ENCODE measurements at regions not wholly inside any gene's neighbourhood (a gene's known extent, or its start where the extent isn't known, plus 50 kb on each side); places are given as distances from the start of the nearest gene placed in this dataset.

DNA sequence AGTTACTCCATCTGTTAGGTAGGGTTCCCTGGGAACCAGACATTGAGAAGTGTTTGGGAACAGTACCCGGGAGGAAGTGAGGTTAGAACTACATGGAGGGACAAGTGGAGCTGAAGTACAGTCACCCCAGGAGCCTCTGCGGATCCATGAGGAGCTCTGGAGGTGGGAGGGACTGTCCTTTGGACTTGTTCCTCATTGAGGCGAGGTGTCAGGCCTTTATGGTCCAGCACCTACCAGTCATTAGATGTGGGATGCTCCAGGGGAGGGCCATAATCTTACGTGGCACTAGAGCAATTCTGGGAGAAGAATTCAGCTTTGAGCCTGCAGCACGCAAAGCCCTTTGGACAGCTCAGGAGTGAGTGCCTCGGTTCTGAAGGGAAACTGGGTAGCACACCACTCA, 142.8 kb downstream of the DACT1 start:
- Mint-ChIP-seq H3K4me1 (ENCODE audit: low read depth) (no peaks in the 10 kb centered on the region), H3K9me3 (no peaks in the 10 kb centered on the region), H3K36me3 (no peaks in the 10 kb centered on the region), H3K4me3 (no peak overlapping the region), H3K27me3 (no peaks in the 10 kb centered on the region), H3K27ac (no peak overlapping the region)
- ChIA-PET POLR2A (no interaction called here), CTCF (no interaction called here)
- DNase-seq: no peak
- intact Hi-C loops (cut with micrococcal nuclease): no loop called here

DNA sequence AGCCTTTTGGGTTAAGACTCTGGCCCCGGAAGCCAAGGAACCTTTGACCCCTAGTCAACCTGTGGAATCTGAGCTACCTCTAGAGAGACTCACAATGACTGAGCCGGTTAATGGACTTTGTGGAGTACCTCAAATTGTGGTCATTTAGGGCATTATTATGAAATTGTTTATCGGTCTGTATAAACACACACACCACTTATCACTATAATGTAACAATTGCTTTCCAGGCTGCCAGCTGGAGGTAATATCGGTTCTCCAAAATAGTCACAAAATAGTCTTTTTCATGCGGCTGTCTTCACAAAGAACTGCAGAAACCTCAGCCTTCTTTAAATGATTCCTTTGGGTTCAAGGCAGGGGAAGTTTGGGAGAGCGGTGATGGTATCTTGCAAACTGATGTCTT, 144.2 kb downstream of the DACT1 start:
- no peaks in the 10 kb centered on the region for H3K4me1 Mint-ChIP-seq (ENCODE audit: low read depth)
- no peak overlapping the region for H3K4me3 Mint-ChIP-seq
- no peaks in the 10 kb centered on the region for H3K27me3 Mint-ChIP-seq
- ChIA-PET CTCF (no interaction called here), POLR2A (no interaction called here)
- H3K9me3 Mint-ChIP-seq: no peaks in the 10 kb centered on the region
- intact Hi-C loops (cut with micrococcal nuclease): no loop called here
- H3K27ac Mint-ChIP-seq: no peak overlapping the region
- DNase-seq: no peak
- H3K36me3 Mint-ChIP-seq: no peaks in the 10 kb centered on the region

DNA sequence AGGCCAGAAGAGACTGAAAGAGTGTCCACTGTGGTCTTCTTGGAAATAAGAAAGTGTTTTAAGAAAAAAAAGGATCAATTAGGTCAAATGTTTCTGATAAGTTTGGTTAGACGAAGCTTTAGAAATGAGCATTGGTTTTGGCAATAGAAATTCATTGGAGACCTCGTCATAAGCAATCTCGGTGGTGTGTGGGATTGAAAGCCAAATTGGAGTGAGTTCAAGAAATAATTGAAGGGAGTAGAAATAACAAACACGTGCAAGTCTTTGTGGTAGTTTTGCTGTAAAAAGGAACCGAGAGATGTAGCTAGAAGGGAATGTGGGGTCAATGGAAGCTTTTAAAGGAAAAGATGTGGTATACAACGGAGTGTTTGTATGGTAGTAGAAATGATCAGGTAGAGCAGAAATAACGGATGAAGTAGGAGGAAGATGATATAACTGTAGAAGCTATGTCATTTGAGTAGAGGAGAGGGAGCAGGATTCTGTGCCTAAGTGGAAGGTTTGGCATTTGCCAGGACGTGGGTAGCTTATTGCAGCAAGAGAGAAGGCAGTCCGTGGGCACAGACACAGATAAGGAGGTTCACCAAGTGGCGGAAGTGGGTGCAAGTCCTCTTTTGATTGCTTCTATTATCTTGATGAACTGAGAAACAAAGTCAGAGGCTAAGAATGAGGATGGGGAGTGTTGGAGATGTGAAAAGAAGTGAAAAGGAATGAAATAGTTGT, 146.2 kb downstream of the DACT1 start:
- H3K27me3 Mint-ChIP-seq: peaks cover 4% of the 10 kb centered on the region
- no peak overlapping the region for H3K27ac Mint-ChIP-seq
- H3K4me1 Mint-ChIP-seq (ENCODE audit: low read depth): no peaks in the 10 kb centered on the region
- ChIA-PET POLR2A (no interaction called here), CTCF (no interaction called here)
- H3K9me3 Mint-ChIP-seq: no peaks in the 10 kb centered on the region
- no peak for DNase-seq
- intact Hi-C loops (cut with micrococcal nuclease): no loop called here
- H3K36me3 Mint-ChIP-seq: no peaks in the 10 kb centered on the region
- no peak overlapping the region for H3K4me3 Mint-ChIP-seq

DNA sequence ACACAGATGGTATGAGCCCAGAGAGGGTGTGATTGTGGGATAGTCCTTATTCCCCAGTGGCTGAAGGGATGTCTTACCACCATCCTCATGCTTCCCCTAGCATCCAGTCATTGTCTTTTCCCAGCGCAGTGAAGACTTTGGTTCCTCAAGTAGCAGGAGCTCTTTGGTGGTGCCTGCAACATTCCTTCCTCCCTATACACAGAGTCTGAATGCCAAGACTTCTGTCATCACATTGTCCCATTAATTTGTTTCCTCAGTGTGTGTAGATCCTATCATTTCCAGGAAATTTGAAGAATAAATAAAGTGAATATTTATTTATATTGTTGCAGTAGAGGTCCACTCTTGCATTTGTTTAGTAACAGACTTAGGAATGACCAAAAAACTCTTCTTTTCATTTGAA, 147.2 kb downstream of the DACT1 start:
- Mint-ChIP-seq H3K4me1 (ENCODE audit: low read depth) (no peaks in the 10 kb centered on the region), H3K9me3 (no peaks in the 10 kb centered on the region), H3K27me3 (peaks cover 4% of the 10 kb centered on the region), H3K4me3 (no peak overlapping the region), H3K27ac (no peak overlapping the region), H3K36me3 (no peaks in the 10 kb centered on the region)
- ChIA-PET POLR2A (no interaction called here), CTCF (no interaction called here)
- no peak for DNase-seq
- intact Hi-C loops (cut with micrococcal nuclease): no loop called here

DNA sequence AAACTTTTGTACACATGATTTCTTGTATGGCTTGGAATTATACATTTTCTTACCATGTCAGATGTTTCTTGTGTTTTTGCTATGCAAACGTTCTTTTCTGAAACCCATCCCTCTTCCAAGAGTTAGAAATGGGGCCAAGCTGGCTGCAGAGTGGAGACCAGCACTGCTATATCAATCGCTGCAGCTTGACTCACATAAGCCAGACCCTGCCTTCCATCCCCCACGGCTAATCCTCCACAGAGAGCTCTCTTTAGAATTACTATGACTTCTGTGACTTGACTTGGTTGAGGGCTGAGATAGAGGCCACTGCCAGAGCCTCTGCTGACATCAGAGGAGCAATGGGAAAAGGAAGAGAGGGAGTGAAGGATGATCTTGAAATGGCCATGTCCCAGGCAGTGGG, 147.9 kb downstream of the DACT1 start:
- no peak overlapping the region for H3K27ac Mint-ChIP-seq
- ChIA-PET POLR2A (no interaction called here), CTCF (interaction anchor here (0.6 kb wide), 1 partner anchor 147 kb away, joined by 3 read pairs; no protein-coding TSS in a partner anchor)
- H3K27me3 Mint-ChIP-seq: peaks cover 4% of the 10 kb centered on the region
- intact Hi-C loops (cut with micrococcal nuclease): no loop called here
- H3K36me3 Mint-ChIP-seq: no peaks in the 10 kb centered on the region
- H3K4me3 Mint-ChIP-seq: no peak overlapping the region
- DNase-seq: no peak
- H3K9me3 Mint-ChIP-seq: no peaks in the 10 kb centered on the region
- no peaks in the 10 kb centered on the region for H3K4me1 Mint-ChIP-seq (ENCODE audit: low read depth)

DNA sequence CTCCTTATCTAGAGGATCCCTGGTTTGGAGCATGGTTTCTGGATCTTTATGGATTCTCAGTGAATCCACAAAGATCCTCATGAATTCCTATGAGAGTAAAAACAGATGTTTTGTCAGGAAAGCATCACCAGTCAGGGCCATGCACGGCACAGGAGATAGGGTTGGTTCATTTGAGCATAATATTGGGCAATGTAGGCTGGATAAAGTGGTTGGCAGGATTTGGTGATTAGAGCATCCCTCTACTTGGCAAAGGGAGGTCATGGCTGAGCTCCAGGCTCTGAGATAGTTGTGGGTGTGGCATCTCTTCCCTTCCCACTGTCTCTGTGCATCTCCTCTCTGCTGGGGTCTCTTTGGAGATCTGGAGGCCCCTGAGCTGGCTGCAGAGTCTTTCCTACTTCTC, 149.8 kb downstream of the DACT1 start:
- H3K27me3 Mint-ChIP-seq: peaks cover 4% of the 10 kb centered on the region
- no peaks in the 10 kb centered on the region for H3K4me1 Mint-ChIP-seq (ENCODE audit: low read depth)
- DNase-seq: no peak
- H3K9me3 Mint-ChIP-seq: no peaks in the 10 kb centered on the region
- ChIA-PET POLR2A (no interaction called here), CTCF (no interaction called here)
- no peak overlapping the region for H3K4me3 Mint-ChIP-seq
- H3K27ac Mint-ChIP-seq: no peak overlapping the region
- H3K36me3 Mint-ChIP-seq: no peaks in the 10 kb centered on the region
- intact Hi-C loops (cut with micrococcal nuclease): no loop called here

DNA sequence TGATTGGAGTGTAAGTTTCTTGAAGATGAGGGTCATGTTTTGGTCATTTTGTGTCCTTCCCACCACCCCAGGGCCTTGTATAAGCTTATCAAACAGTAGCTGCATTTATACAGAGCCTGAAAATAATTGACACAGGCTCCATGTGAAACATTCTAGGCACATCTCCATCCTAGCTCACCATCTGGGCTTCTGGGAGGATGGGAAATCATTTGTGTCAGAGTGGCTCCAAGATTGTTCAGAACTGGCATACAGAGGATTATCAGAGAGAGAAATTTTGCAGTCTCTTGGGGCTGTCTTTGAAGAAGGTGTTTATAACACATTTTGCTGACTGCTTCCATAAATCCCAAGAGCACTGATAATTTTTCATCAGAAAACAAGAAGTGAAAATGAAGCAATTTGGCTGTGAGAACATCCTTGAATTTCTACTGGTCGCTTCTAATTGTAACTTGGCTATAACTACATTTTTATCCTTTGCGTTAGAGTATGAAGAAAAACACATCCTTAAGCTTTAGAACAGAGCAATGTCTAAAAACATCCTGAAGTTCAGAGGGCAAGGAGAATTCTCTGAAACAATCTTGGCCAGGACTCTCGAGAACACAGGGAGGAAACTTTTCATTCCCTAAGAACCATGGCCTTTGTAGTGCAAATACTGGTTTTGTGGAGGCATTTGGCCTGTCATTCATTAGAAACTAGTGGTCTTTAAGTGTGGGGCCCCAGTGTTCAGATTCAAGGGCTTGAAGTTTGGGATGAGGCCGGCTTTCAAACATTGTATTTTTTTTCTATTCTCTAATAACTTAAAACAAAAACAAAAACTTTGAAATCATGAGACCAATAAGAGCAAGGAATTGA, 151.1 kb downstream of the DACT1 start:
- Mint-ChIP-seq H3K4me3 (no peak overlapping the region), H3K36me3 (no peaks in the 10 kb centered on the region), H3K4me1 (ENCODE audit: low read depth) (no peaks in the 10 kb centered on the region), H3K9me3 (no peaks in the 10 kb centered on the region), H3K27me3 (peaks cover 6% of the 10 kb centered on the region), H3K27ac (no peak overlapping the region)
- ChIA-PET POLR2A (no interaction called here), CTCF (interaction anchor here (1.3 kb wide), 1 partner anchor 288 kb away, joined by 3 read pairs; no protein-coding TSS in a partner anchor)
- intact Hi-C loops (cut with micrococcal nuclease): no loop called here
- no peak for DNase-seq

DNA sequence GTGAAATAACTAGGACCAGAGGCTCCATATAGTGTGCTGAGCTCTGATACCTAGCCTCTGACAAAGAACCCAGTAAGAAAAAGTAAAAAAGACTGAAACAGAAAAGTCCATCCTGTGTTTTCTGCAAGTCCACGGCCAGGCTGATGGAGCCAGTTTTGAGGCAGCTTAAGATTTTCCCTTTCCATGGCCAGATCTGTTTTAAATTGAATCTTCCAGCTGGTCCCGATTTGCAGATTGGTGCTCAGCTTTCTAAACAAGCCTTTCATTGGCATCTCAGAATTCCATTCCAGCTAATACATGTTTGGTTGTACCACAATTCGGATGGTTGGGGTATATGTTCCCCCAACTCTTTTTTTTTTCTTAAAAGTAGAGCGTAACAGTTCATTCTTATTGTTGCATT, 152.0 kb downstream of the DACT1 start:
- Mint-ChIP-seq H3K4me3 (no peak overlapping the region), H3K9me3 (no peaks in the 10 kb centered on the region), H3K27me3 (peaks cover 6% of the 10 kb centered on the region), H3K36me3 (no peaks in the 10 kb centered on the region), H3K4me1 (ENCODE audit: low read depth) (no peaks in the 10 kb centered on the region), H3K27ac (no peak overlapping the region)
- intact Hi-C loops (cut with micrococcal nuclease): no loop called here
- ChIA-PET CTCF (no interaction called here), POLR2A (no interaction called here)
- no peak for DNase-seq

DNA sequence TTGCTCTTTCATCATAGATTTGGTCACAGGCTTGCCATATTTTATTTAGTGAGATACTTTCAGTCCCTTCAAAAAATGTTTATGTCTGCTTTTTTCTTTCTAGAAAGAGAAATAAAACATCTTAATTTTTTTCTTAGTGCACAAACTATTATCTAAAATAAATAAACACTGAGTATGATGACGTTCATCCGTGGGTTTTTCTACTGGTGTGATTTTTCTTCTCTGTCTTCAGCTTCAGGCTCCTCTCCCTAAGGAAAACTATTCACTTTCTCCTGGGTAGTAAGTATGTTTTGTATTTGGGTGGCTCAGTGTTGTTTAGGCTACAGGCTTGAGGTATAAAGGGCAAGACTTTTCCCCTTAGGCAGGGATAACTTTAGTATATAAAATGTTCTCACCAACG, 154.7 kb downstream of the DACT1 start:
- Mint-ChIP-seq H3K27ac (no peak overlapping the region), H3K27me3 (peaks cover 9% of the 10 kb centered on the region), H3K36me3 (no peaks in the 10 kb centered on the region), H3K4me1 (ENCODE audit: low read depth) (no peaks in the 10 kb centered on the region), H3K4me3 (no peak overlapping the region), H3K9me3 (no peaks in the 10 kb centered on the region)
- ChIA-PET POLR2A (no interaction called here), CTCF (no interaction called here)
- intact Hi-C loops (cut with micrococcal nuclease): no loop called here
- DNase-seq: no peak

DNA sequence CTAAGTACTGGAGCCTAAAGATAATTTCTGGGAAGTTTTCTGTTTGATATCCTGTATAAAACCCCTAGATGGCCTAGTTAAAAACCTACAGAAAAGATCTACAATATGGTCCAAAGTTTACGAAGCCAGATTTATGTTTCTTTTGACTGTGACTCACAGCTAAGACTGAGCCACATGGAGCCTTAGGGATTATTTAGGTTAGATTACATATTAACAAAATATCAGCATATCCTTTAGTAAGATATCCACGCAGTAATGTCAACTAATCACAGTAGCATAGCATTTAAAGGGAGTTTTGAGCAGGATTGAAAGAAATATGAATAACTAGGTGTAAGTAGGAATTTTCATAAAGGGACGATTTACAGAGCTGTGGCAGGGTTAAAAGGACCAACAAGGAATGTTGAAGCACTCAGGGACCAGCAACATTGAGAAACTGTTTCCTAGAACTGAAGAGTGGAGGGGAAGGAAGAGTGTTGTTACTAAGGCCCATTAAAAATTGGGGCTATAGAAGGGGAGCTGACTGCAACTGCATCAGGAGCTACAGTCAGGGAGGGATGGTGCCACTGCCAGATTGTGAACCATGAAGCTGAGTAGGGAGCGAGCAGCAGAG, 155.5 kb downstream of the DACT1 start:
- no peaks in the 10 kb centered on the region for H3K9me3 Mint-ChIP-seq
- ChIA-PET POLR2A (no interaction called here), CTCF (no interaction called here)
- no peak overlapping the region for H3K27ac Mint-ChIP-seq
- peaks cover 8% of the 10 kb centered on the region for H3K27me3 Mint-ChIP-seq
- DNase-seq: no peak
- no peak overlapping the region for H3K4me3 Mint-ChIP-seq
- H3K36me3 Mint-ChIP-seq: no peaks in the 10 kb centered on the region
- intact Hi-C loops (cut with micrococcal nuclease): no loop called here
- no peaks in the 10 kb centered on the region for H3K4me1 Mint-ChIP-seq (ENCODE audit: low read depth)

DNA sequence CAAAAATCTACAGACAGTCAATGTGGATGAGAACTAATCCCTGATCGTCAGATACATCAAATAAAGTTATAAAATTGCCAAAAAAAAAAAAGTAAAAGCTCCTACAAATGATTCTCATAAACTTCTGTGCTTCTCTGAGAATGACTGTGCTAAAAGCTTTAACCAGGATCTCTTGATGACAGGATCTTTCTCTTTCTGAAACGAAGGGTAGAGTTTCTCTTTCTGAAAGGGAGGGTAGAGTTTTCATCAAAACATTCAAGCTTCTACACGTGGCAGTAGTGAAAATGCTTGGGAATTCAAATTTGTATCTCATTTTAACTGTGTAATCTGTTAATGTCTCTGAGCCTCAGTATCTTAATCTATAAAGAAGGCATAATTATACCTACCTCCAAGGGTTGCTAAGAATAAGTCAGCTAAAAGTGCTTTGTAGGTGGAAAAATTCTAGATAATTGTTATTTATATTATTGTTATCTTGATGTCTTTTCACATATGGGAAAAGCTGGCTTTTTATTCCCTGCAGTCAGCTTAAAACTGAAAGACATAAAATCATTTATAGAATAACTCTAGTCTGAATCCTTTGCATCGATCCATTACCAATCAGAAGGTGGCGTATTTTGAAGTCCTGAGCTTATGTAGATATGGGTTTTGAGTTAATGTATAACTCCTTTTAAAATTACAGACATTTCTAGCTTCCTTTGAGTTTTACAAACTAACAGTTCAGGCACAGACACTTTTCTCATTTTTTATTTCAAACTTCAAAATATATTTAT, 157.4 kb downstream of the DACT1 start:
- no peak for DNase-seq
- H3K9me3 Mint-ChIP-seq: no peaks in the 10 kb centered on the region
- H3K4me3 Mint-ChIP-seq: no peak overlapping the region
- ChIA-PET POLR2A (no interaction called here), CTCF (interaction anchor here (0.8 kb wide), 1 partner anchor 294 kb away, joined by 3 read pairs; no protein-coding TSS in a partner anchor)
- no peak overlapping the region for H3K27ac Mint-ChIP-seq
- peaks cover 6% of the 10 kb centered on the region for H3K27me3 Mint-ChIP-seq
- no peaks in the 10 kb centered on the region for H3K36me3 Mint-ChIP-seq
- no peaks in the 10 kb centered on the region for H3K4me1 Mint-ChIP-seq (ENCODE audit: low read depth)
- intact Hi-C loops (cut with micrococcal nuclease): no loop called here

DNA sequence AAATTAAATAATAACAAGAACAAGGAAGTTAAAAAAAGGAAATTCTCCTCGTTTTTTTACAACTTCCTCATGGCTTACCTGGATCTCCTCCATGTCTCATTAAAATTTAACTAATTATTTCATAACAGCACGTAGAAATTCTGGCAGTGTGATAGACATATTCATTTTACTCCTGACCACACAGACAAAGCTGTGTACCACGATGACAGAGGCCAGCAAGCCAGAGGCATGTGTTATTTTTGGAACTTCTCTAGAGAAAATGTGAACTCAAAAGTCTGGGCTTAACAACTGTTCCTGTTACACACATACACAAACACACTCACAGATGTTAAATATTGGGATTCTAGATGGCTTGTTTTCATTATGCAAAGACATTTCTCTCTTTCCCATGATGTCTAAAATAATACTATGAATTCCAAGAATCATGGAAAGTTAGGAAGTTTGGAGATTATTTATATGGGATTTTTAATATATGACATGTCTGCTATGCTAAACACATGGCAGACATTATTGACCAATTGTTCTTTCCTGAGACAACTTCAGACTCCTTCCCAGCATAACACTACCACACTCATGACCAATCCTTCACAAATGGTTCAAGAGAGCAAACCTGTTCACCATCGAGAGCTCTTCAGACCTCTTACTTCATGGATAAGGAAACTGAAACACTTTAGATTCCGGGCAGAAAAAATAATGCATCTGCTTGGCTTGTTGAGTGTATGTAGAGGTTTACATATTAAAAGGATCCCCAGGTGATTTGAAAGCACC, 158.7 kb downstream of the DACT1 start:
- CTCF ChIA-PET: no interaction called here
- H3K27ac Mint-ChIP-seq: no peak overlapping the region
- no peaks in the 10 kb centered on the region for H3K4me1 Mint-ChIP-seq (ENCODE audit: low read depth)
- intact Hi-C loops (cut with micrococcal nuclease): no loop called here
- POLR2A ChIA-PET: no interaction called here
- H3K36me3 Mint-ChIP-seq: no peaks in the 10 kb centered on the region
- H3K27me3 Mint-ChIP-seq: peaks cover 6% of the 10 kb centered on the region
- DNase-seq: no peak
- H3K9me3 Mint-ChIP-seq: no peaks in the 10 kb centered on the region
- H3K4me3 Mint-ChIP-seq: no peak overlapping the region
